NCI-H187 treated with DMSO at 0.1 percent for 48 hours (cell line): ENCODE measurements at regions not wholly inside any gene's neighbourhood (a gene's known extent, or its start where the extent isn't known, plus 50 kb on each side); places are given as distances from the start of the nearest gene placed in this dataset.

Experiments
- DNase-seq: peaks from one replicate; lab custom pipeline; 2025; lab: John Stamatoyannopoulos, UW

GRCh38 chr4:83171436-83172039 is 57.0 kb upstream of the PLAC8 start:
- DNase-seq, result no peak

- no peak for DNase-seq
Observed at GRCh38 chr4:83170952-83171399, 56.4 kb upstream of the PLAC8 start.
